Fibroblast of pulmonary artery (primary cell): ENCODE measurements at regions not wholly inside any gene's neighbourhood (a gene's known extent, or its start where the extent isn't known, plus 50 kb on each side); places are given as distances from the start of the nearest gene placed in this dataset.
A peak's percentile ranks its signal among the peaks of the same experiment; 100 is the strongest.
"Not testable (repeated sequence)": the region's sequence is repeated elsewhere in the genome, so short reads cannot be mapped to it uniquely, and the experiment has no call there.

Source experiments
- DNase-seq: peaks from one replicate; pipeline ENCODE4 v3.0.0-alpha.2; 2010; ENCODE audit warnings: low read depth
- H3K4me3 ChIP-seq: replicated peaks from 2 replicates; pipeline ENCODE4 v1.5.1; 2011; ENCODE audit warnings: low read depth, mild to moderate bottlenecking, control low read depth, low read length, moderate library complexity
- CTCF ChIP-seq: IDR thresholded peaks from 2 replicates; pipeline ENCODE4 v1.5.1; 2011; ENCODE audit warnings: mild to moderate bottlenecking, control low read depth, low read length, inconsistent platforms; ENCODE audit errors: missing control alignments

DNA sequence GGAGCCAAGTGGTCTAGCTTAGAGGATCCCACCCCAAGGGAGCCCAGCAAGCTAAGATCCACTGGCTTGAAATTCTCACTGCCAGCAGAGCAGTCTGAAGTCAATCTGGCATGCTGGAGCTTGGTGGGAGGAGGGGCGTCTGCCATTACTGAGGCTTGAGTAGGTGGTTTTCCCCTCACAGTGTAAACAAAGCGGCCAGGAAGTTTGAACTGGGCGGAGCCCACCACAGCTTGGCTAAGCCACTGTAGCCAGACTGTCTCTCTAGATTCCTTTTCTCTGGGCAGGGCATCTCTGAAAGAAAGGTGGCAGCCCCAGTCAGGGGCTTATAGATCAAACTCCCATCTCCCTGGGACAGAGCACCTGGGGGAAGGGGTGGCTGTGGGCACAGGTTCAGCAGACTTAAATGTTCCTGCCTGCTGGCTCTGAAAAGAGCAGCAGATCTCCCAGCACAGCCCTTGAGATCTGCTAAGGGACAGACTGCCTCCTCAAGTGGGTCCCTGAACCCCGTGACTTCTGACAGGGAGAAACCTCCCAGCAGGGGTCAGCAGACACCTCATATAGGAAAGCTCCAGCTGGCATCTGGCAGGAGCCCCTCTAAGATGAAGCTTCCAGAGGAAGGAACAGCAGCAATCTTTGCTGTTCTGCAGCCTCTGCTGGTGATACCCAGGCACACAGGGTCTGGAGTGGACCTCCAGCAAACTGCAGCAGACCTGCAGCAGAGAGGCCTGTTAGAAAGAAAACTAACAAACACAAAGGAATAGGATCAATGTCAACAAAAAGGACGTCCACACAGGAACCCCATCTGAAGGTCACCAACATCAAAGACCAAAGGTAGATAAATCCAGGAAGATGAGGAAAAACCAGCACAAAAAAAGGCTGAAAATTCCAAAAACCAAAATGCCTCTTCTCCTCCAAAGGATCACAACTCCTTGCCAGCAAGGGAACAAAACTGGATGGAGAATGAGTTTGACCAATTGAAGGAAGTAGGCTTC is 215.6 kb upstream of the TET2 start:
- H3K4me3 ChIP-seq, result not testable (repeated sequence)
- TF ChIP-seq CTCF, result peak; percentile 45
- peak; percentile 61 for DNase-seq

GRCh38 chr4:104938624-104939023 is 208.1 kb upstream of the TET2 start:
- no peak for TF ChIP-seq CTCF
- DNase-seq, result no peak
- no peak overlapping the region for H3K4me3 ChIP-seq

DNA sequence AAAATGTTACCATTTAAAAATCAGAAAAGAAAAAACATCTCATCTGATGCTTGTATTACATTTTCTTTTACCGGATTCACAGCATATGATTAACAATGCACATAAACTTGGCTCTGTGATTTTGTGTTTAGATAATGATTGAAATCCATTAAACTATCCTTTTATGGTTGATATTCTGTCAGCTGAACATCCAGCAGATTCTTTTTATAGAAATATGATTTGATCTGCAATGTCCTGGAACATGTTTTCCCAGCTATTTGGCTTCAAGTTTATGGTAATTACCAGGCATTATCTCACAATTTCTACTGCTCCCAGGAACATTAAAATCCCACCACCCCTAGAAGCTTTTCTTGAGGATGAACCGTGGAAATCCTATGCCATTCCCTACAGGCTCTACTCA is 205.7 kb upstream of the TET2 start:
- TF ChIP-seq CTCF, result no peak
- H3K4me3 ChIP-seq, result no peak overlapping the region
- DNase-seq, result no peak

GRCh38 chr4:104941661-104942062 is 205.0 kb upstream of the TET2 start:
- DNase-seq, result no peak
- TF ChIP-seq CTCF, result no peak
- no peak overlapping the region for H3K4me3 ChIP-seq

DNA sequence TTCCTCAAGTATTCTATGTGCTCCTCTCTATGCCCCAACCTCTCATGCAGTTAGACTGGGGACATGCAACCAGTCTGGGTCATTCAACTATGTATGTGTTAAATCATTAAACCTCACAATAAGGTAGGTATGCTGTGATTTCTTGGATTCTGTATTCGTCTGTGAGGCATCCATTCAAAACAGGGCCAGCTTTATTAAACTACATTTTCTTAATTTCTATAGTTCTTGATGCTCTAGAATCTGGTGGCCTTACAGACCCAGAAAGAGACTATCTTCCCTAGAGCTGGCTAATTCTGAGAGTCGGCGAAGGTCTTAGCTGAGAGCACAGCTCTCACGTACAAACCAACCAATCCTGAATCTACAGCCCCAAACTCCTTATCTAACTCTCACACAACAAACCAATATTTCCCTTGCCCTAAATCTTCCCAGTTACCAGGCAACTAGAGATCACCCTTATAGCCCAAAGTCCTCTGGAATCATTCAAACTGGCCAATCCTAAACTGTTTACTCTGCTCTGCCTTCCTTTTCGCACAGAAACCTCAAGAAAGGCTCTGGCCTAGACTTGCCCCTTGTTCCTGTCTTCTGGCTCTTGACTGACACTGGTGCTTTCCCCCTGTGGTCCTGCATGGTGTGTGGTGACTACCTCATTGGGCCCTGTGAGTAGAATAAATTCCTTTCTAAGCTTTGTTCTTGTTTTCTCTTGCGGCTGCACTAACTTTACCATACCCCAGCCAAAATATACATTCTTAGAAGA is 203.5 kb upstream of the TET2 start:
- no peak for DNase-seq
- no peak for TF ChIP-seq CTCF
- no peak overlapping the region for H3K4me3 ChIP-seq

- no peak for TF ChIP-seq CTCF
- DNase-seq, result no peak
Measured at GRCh38 chr4:104944596-104944995, 202.1 kb upstream of the TET2 start.

More at GRCh38 chr4:104944596-104944995, 202.1 kb upstream of the TET2 start:
- no peak overlapping the region for H3K4me3 ChIP-seq
